22Rv1 (cell line): ENCODE measurements at regions not wholly inside any gene's neighbourhood (a gene's known extent, or its start where the extent isn't known, plus 50 kb on each side); places are given as distances from the start of the nearest gene placed in this dataset.

Source experiments
- CTCF ChIP-seq: fragments of 450-650 bp; IDR thresholded peaks from 2 replicates; pipeline ENCODE4 v1.5.1; 2017; ENCODE audit warnings: mild to moderate bottlenecking
- ZFX ChIP-seq: fragments of 450-650 bp; IDR thresholded peaks from 2 replicates; pipeline ENCODE4 v1.6.1; 2017; ENCODE audit warnings: antibody characterized with exemption, borderline replicate concordance

GRCh38 chr13:79905018-79905417 is 424.1 kb downstream of the NDFIP2 start:
- TF ChIP-seq CTCF (no peak), ZFX (no peak)
